OCI-LY3 (cell line): ENCODE measurements at regions not wholly inside any gene's neighbourhood (a gene's known extent, or its start where the extent isn't known, plus 50 kb on each side); places are given as distances from the start of the nearest gene placed in this dataset.

Experiments used
- H2AFZ ChIP-seq: fragments of 200-600, 300-600 bp; shearing (Covaris generic); 2 replicates; pipeline ENCODE4 v1.6.0; 2014; ENCODE audit warnings: antibody characterized with exemption, low read depth, low read length
- H3K27ac ChIP-seq: fragments of 200-600, 300-600 bp; sonication (generic); 2 replicates; pipeline ENCODE4 v1.5.1; 2014; ENCODE audit warnings: mild to moderate bottlenecking, low read length, moderate library complexity, mixed read lengths
- H3K27me3 ChIP-seq: fragments of 200-600, 300-600 bp; sonication (generic); 2 replicates; pipeline ENCODE4 v1.6.1; 2014; ENCODE audit warnings: low read depth, low read length, mixed read lengths
- H3K36me3 ChIP-seq: fragments of 200-600, 300-600 bp; sonication (generic); replicated peaks from 2 replicates; pipeline ENCODE3; 2014; ENCODE audit warnings: low read depth, low read length, mixed read lengths
- H3K4me1 ChIP-seq: fragments of 300-600, 200-600 bp; sonication (generic); 2 replicates; pipeline ENCODE4 v1.6.1; 2014; ENCODE audit warnings: low read length, mixed read lengths
- H3K4me2 ChIP-seq: fragments of 200-600, 300-600 bp; sonication (generic); 2 replicates; pipeline ENCODE4 v1.6.1; 2014; ENCODE audit warnings: low read length, mixed read lengths
- H3K4me3 ChIP-seq: fragments of 300-600, 200-600 bp; sonication (generic); 2 replicates; pipeline ENCODE4 v1.5.1; 2014; ENCODE audit warnings: antibody characterized with exemption, mild to moderate bottlenecking, low read length, moderate library complexity
- H3K79me2 ChIP-seq: fragments of 300-600, 200-600 bp; shearing (Covaris generic); 2 replicates; pipeline ENCODE4 v1.6.1; 2014; ENCODE audit warnings: mild to moderate bottlenecking, low read length, mixed read lengths
- H3K9ac ChIP-seq: fragments of 300-600, 200-600 bp; shearing (Covaris generic); 2 replicates; pipeline ENCODE4 v1.6.0; 2014; ENCODE audit warnings: mild to moderate bottlenecking, low read length, moderate library complexity
- H3K9me3 ChIP-seq: fragments of 200-600, 300-600 bp; shearing (Covaris generic); 2 replicates; pipeline ENCODE4 v1.6.1; 2014; ENCODE audit warnings: low read length, mixed read lengths; ENCODE audit not compliant: insufficient read depth
- H4K20me1 ChIP-seq: fragments of 200-600, 300-600 bp; sonication (generic); 2 replicates; pipeline ENCODE4 v1.6.1; 2016; ENCODE audit warnings: low read length, mixed read lengths; ENCODE audit not compliant: insufficient read depth
- EZH2phosphoT487 ChIP-seq: fragments of 200-600 bp; shearing (Covaris generic); IDR thresholded peaks from 2 replicates; pipeline ENCODE4 v1.6.1; 2018; ENCODE audit warnings: antibody characterized with exemption, mixed run types, low read depth
- TF ChIP-seq, protein P1 (sequence below): fragments of 200-600, 300-600 bp; sonication (generic); IDR thresholded peaks from 2 replicates; pipeline ENCODE4 v1.5.1; 2014; ENCODE audit warnings: antibody characterized with exemption, low read length, low read depth

DNA sequence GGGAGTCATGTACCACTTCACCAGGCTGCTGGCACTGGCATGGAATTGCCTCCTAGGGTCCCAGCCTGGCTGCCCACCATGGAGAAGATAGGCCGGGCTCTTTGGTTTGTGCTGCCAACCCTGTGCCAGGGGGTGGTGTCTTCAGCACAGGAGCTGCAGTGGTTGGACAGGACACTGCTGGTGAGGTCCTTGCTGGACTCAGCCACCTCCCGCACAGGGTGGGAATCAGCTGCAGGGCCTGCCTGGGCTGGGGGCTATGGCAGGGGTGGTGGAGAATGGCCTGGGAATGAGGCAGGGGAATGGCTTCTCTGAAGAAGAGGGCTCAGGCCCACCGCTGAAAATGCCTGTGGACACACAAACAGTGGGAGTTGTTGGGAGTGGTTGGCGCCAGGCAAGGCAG lies 70.6 kb upstream of the CAPRIN2 start:
- Histone ChIP-seq H3K27ac (no peak overlapping the region), H3K79me2 (no peaks in the 10 kb centered on the region), H3K9ac (no peak overlapping the region), H3K4me1 (no peaks in the 10 kb centered on the region), H3K9me3 (no peaks in the 10 kb centered on the region), H3K36me3 (no peaks in the 10 kb centered on the region), H2AFZ (no peak overlapping the region), H3K27me3 (peaks cover 13% of the 10 kb centered on the region; the same call in 1 of the 2 replicates), H4K20me1 (no peaks in the 10 kb centered on the region), H3K4me2 (no peak overlapping the region), H3K4me3 (no peak overlapping the region)
- TF ChIP-seq, protein P1, sequence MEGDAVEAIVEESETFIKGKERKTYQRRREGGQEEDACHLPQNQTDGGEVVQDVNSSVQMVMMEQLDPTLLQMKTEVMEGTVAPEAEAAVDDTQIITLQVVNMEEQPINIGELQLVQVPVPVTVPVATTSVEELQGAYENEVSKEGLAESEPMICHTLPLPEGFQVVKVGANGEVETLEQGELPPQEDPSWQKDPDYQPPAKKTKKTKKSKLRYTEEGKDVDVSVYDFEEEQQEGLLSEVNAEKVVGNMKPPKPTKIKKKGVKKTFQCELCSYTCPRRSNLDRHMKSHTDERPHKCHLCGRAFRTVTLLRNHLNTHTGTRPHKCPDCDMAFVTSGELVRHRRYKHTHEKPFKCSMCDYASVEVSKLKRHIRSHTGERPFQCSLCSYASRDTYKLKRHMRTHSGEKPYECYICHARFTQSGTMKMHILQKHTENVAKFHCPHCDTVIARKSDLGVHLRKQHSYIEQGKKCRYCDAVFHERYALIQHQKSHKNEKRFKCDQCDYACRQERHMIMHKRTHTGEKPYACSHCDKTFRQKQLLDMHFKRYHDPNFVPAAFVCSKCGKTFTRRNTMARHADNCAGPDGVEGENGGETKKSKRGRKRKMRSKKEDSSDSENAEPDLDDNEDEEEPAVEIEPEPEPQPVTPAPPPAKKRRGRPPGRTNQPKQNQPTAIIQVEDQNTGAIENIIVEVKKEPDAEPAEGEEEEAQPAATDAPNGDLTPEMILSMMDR: no peak
- no peak for TF ChIP-seq EZH2phosphoT487

DNA sequence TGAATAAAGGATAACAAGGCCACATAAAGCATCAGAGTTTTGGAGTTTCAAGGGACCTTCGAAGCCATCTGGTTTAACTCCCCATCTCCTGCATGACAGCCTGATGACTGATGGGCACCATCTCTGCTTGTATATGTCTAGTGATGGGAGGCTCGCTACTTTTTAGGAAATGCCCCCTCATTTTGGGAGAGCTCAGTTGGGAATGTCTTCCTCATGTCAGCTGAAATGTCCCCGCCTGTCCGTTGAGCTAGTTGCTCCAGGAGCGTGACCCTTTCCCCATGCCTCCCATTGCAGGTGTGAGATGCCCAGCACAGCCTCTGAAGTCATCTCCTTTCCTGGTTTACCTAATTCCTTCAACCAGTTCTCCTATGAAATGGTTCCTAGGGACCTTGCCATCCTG lies 69.6 kb upstream of the CAPRIN2 start:
- peaks cover 10% of the 10 kb centered on the region for H3K27me3 ChIP-seq
- H3K36me3 ChIP-seq: no peaks in the 10 kb centered on the region
- no peak overlapping the region for H2AFZ ChIP-seq
- H3K4me2 ChIP-seq: no peak overlapping the region
- no peaks in the 10 kb centered on the region for H3K79me2 ChIP-seq
- no peak overlapping the region for H3K9ac ChIP-seq
- H3K9me3 ChIP-seq: no peaks in the 10 kb centered on the region
- H3K27ac ChIP-seq: no peak overlapping the region
- no peak overlapping the region for H3K4me3 ChIP-seq
- TF ChIP-seq, protein P1: no peak
- no peak for TF ChIP-seq EZH2phosphoT487
- no peaks in the 10 kb centered on the region for H4K20me1 ChIP-seq
- no peaks in the 10 kb centered on the region for H3K4me1 ChIP-seq

DNA sequence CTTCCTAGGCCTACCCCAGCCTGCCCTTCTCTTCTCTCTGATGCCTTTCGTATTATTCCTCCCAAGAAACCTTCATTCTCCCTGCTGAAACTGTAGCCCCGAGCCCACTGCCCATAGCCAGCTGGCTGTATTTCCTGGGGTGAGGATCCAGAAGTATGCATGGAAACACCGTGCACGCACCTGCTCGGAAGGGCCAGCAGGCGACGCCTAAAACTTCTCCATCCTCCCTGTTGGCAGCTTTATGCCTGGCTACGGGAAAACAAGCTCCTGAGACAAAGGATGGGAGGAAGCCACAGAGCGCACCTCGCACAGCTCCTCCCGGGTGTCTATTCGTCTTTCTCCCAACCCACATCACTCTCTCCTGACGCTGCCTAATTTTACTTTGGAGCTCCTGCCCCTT lies 69.0 kb upstream of the CAPRIN2 start:
- peaks cover 13% of the 10 kb centered on the region for H3K27me3 ChIP-seq
- H3K4me2 ChIP-seq: no peak overlapping the region
- H3K9ac ChIP-seq: no peak overlapping the region
- no peaks in the 10 kb centered on the region for H3K79me2 ChIP-seq
- no peaks in the 10 kb centered on the region for H3K9me3 ChIP-seq
- H3K27ac ChIP-seq: no peak overlapping the region
- no peaks in the 10 kb centered on the region for H3K36me3 ChIP-seq
- H2AFZ ChIP-seq: no peak overlapping the region
- H3K4me3 ChIP-seq: no peak overlapping the region
- H3K4me1 ChIP-seq: no peaks in the 10 kb centered on the region
- TF ChIP-seq, protein P1: no peak
- TF ChIP-seq EZH2phosphoT487: no peak
- H4K20me1 ChIP-seq: no peaks in the 10 kb centered on the region

DNA sequence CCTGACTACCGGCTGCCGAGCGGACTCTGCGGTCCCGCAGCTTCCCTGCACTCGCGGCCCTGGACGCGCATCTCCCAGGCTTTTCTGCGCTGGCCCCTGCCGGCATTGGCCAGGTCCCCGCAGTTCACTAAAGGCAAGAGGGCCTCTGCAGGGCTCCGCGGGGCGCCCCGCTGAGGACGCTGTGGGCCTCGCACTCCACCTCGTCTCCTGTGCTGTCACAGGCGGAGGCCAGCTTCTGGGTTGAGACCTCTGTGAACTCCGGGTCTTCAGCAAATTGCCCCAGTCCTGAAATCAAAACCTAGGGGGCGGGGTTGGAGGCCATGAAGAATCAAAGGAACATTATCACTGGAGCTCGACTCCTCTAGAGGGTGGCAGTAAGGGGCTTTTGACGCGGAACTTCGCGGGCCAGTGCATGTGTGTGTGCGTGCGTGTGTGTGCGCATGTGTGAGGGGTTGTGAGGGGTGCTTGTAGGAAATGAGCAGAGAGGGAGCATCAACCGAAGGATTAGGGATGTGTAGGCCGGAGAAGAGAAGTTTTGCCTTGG lies 68.5 kb upstream of the CAPRIN2 start:
- TF ChIP-seq EZH2phosphoT487: no peak
- TF ChIP-seq, protein P1: no peak
- no peak overlapping the region for H2AFZ ChIP-seq

More for the DNA sequence above, 68.5 kb upstream of the CAPRIN2 start:
- no peak overlapping the region for H3K27ac ChIP-seq
- H3K36me3 ChIP-seq: no peaks in the 10 kb centered on the region
- no peak overlapping the region for H3K9ac ChIP-seq
- no peaks in the 10 kb centered on the region for H3K9me3 ChIP-seq
- H3K4me2 ChIP-seq: no peak overlapping the region
- no peaks in the 10 kb centered on the region for H3K79me2 ChIP-seq
- H3K4me3 ChIP-seq: no peak overlapping the region
- H3K27me3 ChIP-seq: peaks cover 17% of the 10 kb centered on the region
- H3K4me1 ChIP-seq: no peaks in the 10 kb centered on the region
- no peaks in the 10 kb centered on the region for H4K20me1 ChIP-seq
